Renal cortex interstitium (tissue), 11 donors: ENCODE measurements at regions not wholly inside any gene's neighbourhood (a gene's known extent, or its start where the extent isn't known, plus 50 kb on each side); places are given as distances from the start of the nearest gene placed in this dataset.
"Not testable (repeated sequence)": the region's sequence is repeated elsewhere in the genome, so short reads cannot be mapped to it uniquely, and the experiment has no call there.

Experiments
- DNase-seq, 11 donors: peaks; one replicate each; pipeline ENCODE4 v3.0.0-alpha.2; 2013; ENCODE audit warnings: low read depth in 9 of 11, low spot score in 4 of 11; ENCODE audit errors: extremely low read depth in 1 of 11

DNA sequence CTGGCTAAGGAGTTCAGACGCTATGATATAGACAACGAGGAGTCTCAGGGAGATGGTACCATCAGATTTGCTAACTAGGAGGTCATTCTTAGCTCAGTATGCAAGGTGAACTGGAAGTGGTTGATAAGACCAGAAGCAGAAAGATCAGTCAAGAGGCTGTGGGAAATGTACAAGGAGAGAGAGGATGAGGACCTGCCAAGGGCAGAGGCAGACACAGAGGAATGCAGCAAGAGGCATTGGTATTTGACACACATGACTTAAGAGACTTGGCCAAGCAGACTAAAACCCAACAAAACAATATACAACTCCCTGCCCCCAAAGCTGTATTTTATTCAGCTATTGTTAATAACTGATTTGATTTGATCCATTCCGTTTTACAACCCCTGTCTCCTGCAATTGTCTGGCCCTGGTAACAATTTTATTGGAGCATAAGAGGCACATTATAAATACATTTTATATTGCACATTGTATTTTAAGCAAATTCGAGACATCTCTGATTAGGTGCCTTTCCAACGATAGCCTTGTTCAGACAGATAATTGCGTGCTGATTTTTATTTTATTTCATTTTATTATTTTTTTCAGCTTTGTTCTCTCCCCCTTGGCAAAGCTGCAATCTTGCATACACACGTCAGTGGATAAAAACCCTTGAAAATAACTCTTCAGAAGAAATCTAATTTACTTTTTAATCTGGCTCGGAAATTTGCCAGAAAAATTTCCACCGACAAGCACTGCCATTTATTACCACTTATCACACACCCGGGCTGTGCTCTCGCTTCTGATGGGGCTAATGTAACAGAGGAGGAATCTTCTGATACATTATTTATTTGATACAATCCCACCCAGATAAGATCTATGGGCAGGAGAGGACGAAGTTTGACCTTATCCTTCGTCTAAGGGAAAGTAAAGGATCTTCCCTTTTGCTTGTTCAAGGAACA, 237.8 kb downstream of the NXPE2 start:
- DNase-seq: no peak

- DNase-seq: peak in 8 of 11 donors; percentile 20 to 53 (median 39)
Observed at GRCh38 chr11:114918286-114918685, 240.0 kb downstream of the NXPE2 start.

GRCh38 chr11:114921697-114922096, 243.4 kb downstream of the NXPE2 start:
- no peak for DNase-seq

- DNase-seq: no peak
Observed at GRCh38 chr11:114924042-114924441, 245.7 kb downstream of the NXPE2 start.

GRCh38 chr11:114925591-114925990, 247.3 kb downstream of the NXPE2 start:
- DNase-seq: peak in 1 of 11 donors; percentile 8

- DNase-seq: no peak
Observed at GRCh38 chr11:114928260-114928870, 250.0 kb downstream of the NXPE2 start.

- DNase-seq: no peak
Observed at GRCh38 chr11:114929351-114930000, 251.1 kb downstream of the NXPE2 start.

GRCh38 chr11:114938799-114939198, 260.5 kb downstream of the NXPE2 start:
- DNase-seq: no peak

DNA sequence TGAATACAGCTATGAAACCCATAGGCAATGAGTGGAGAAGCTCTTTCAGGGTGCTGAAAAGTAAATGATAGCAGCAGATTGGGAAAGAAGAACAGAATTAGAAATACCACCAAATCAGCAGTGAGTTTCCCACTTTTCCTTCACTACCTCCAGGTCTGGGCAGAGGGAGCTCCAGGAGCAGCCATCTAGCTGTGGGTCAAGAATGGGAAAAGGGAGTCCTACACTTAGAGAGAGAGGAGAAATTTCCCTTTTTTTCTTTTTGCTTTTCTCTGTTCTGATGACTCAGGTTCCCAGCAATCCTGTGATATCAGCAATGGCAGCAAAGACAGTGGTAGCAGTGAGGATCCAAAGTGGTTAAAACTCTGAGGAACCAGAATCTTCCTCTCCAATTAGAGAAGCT, 263.9 kb downstream of the NXPE2 start:
- DNase-seq: no peak

- no peak for DNase-seq
Observed at GRCh38 chr11:114949614-114950351, 271.5 kb downstream of the NXPE2 start.

- no peak for DNase-seq
Observed at GRCh38 chr11:114953039-114953438, 274.7 kb downstream of the NXPE2 start.

GRCh38 chr11:114955923-114956322, 277.6 kb downstream of the NXPE2 start:
- DNase-seq: no peak

DNA sequence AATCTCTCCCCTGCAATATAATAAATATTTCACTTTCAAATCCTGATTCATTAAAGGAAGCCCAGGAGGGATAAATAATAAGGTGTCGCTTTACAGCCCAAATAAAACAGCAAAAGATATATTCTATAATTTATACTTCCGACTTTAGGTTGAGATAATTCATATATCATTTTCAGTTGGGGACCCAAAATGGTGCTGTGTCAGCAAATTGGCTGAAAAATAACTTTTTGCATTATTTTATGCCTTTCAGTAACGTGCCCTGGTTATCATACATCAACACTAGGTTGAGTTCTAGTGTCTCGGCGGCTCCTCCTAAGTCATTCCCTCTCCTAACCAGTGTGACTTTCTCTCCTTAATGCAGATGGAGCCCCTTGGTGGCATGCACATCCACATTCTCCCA, 278.2 kb downstream of the NXPE2 start:
- no peak for DNase-seq

DNA sequence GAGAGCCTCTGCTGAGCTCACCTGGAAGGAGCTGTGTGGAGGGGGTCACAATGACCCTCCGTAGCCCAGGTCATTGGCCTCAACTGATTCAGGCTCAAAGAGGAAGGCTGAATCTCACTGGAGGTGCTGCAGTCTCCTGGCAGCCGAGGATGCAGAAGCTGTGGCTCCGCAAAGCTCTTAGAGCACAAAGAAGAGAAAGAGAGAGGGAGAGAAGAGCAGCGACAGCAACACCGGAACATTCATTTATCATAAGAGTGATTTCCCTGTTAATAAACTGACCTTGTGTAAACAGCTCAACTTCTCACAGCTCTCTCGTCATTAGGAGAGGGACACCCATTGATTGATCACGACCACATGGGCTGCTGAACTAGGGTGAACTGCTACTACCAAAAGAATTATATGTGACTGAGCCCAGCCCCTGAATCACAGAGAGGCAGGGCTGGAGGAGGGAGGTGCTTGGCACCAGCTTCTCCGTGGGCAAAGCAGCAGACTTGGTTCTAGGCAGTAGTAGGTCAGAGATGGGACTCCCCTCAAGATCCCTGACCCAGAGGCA, 281.7 kb downstream of the NXPE2 start:
- no peak for DNase-seq

DNA sequence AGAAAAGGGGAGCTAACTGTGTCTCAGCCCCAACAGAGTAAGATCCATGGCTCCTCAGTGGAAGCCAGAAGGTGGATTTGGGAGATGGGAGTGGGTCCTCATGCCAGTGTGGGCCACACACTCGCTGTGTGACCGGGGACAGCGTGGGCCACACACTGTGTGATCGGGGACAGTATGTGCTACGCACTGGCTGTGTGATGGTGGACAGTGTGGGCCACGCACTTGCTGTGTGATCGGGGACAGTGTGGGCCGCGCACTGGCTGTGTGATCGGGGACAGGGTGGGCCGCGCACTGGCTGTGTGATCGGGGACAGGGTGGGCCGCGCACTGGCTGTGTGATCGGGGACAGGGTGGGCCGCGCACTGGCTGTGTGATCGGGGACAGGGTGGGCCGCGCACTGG, 282.5 kb downstream of the NXPE2 start:
- DNase-seq: not testable (repeated sequence)

DNA sequence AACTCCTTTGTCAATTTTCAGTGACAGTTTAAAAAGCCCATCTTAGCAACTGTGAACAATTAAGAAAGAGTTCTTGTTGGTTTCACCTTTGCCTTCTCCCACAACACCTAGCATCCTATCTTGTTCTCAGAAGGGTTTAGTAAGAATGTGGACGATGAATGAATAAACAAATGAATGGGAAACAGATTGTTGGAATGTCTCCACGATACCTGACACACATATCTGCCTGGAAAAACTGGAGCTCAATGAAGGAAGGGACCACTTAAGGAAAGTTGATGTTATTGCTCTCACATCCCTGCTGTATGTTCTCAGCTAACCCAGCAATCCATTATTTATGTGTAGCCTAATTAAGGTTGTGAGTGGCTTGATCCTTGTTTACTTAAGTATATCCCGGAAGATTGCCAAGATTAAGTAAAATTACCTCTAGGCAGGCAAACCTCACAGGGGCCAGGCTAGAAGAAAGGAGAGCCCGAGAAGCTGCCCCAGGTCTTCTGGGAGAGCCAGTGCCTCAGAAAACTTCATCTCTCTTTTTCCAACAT, 286.4 kb downstream of the NXPE2 start:
- DNase-seq: no peak

DNA sequence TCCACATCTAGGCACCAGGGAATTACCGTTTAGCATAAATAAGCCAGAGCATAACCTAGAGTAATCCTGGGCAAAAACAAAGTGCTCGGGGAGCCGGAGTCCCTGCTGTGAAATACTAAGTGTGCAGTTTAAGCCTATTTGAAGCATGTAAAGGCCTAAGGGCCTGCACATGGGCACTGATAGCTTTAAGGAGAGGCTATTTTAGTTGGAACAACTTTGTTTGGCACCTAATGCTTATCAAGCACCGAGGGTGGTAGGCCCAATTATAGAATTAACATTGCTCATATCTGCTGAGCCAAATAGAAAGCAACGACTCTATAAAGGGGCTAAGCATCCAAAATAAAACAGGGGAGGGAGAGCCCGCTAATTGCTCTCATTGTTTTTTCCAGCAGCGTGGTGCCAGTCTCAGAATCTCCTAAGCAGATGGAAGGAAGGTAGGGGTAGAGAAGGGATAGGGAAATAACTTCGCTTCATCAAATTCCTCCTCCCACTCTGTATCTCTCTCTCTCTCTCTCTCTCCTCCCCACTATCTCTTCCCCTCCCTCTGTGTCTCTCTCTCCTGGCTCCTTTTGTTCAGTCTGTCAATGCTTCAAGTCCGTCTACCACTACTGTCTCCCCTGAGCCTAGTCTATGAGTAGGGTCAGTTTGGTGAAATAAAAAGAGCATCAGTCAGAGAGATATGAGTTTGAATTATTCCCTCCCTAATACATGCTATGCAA, 292.8 kb downstream of the NXPE2 start:
- no peak for DNase-seq

- no peak for DNase-seq
Observed at GRCh38 chr11:114972105-114972504, 293.8 kb downstream of the NXPE2 start.
